Body of pancreas (tissue), 4 donors: ENCODE measurements at regions not wholly inside any gene's neighbourhood (a gene's known extent, or its start where the extent isn't known, plus 50 kb on each side); places are given as distances from the start of the nearest gene placed in this dataset.

Source experiments
- CTCF ChIP-seq, 7 experiments: fragments of 450-650 bp in 4 of 7; fragments of 200-600 bp in 3 of 7; sonication (generic) in 3 of 7; IDR thresholded peaks; one replicate each; pipeline ENCODE4 v1.5.1; 2016 to 2019; ENCODE audit warnings: antibody characterized with exemption in 7 of 7
- POLR2A ChIP-seq, 3 donors: fragments of 450-650 bp; IDR thresholded peaks; one replicate each; pipeline ENCODE4 v1.6.1; 2016; ENCODE audit warnings: antibody characterized with exemption in 3 of 3, mild to moderate bottlenecking in 2 of 3

- TF ChIP-seq CTCF (IDR thresholded peaks at IDR 0.05) (no peak), POLR2A (IDR thresholded peaks at IDR 0.05) (no peak)
Measured at GRCh38 chr5:126348855-126349635, 74.2 kb upstream of the GRAMD2B start.
